ENCODE measurements at regions not wholly inside any gene's neighbourhood (a gene's known extent, or its start where the extent isn't known, plus 50 kb on each side); places are given as distances from the start of the nearest gene placed in this dataset.
"Not testable (repeated sequence)": the region's sequence is repeated elsewhere in the genome, so short reads cannot be mapped to it uniquely, and the experiment has no call there.

DNA sequence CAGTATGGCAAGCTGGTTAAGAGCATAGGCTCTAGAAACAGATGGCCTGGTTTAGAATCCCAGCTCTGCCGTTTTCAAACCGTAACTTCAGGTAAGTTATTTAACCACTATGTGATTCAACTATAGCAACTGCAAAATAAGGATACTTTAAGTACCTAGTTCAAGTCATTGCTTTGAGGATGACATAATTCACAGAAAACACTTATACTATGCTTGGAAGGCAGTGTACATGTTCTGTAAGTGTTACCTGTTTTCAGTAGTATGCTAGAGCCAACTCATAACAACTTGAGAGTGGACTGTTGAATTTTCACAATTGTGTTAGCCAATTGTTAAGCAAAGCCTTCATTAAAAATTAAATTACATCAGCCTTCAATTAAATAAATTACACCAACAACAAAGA is 134.8 kb upstream of the BEND6 start:
- no peak for DNase-seq (ENCODE audit: low spot score)
- Mint-ChIP-seq H3K4me1 (ENCODE audit: low read depth in 2 of 2) (no peaks in the 10 kb centered on the region), H3K9me3 (no peaks in the 10 kb centered on the region), H3K27me3 (no peaks in the 10 kb centered on the region), H3K4me3 (no peak overlapping the region), H3K27ac (no peak overlapping the region), H3K36me3 (no peaks in the 10 kb centered on the region)
- no peak for ATAC-seq

- Mint-ChIP-seq H3K27me3 (no peaks in the 10 kb centered on the region), H3K9me3 (no peaks in the 10 kb centered on the region), H3K27ac (no peak overlapping the region), H3K4me1 (ENCODE audit: low read depth in 2 of 2) (no peaks in the 10 kb centered on the region), H3K4me3 (no peak overlapping the region), H3K36me3 (no peaks in the 10 kb centered on the region)
- no peak for DNase-seq (ENCODE audit: low spot score)
- no peak for ATAC-seq
Observed at GRCh38 chr6:56819604-56820003, 135.3 kb upstream of the BEND6 start.

GRCh38 chr6:56816370-56816769 is 138.5 kb upstream of the BEND6 start:
- no peaks in the 10 kb centered on the region for H3K9me3 Mint-ChIP-seq
- no peaks in the 10 kb centered on the region for H3K27me3 Mint-ChIP-seq
- ATAC-seq (no peak), DNase-seq (ENCODE audit: low spot score) (no peak)
- H3K4me3 Mint-ChIP-seq = no peak overlapping the region
- H3K36me3 Mint-ChIP-seq = no peaks in the 10 kb centered on the region
- H3K4me1 Mint-ChIP-seq (ENCODE audit: low read depth in 2 of 2) = no peaks in the 10 kb centered on the region
- H3K27ac Mint-ChIP-seq = no peak overlapping the region

GRCh38 chr6:56815436-56815835 is 139.5 kb upstream of the BEND6 start:
- DNase-seq (ENCODE audit: low spot score) (no peak), ATAC-seq (no peak)
- H3K4me3 Mint-ChIP-seq = no peak overlapping the region
- no peaks in the 10 kb centered on the region for H3K4me1 Mint-ChIP-seq (ENCODE audit: low read depth in 2 of 2)
- H3K9me3 Mint-ChIP-seq = no peaks in the 10 kb centered on the region
- no peak overlapping the region for H3K27ac Mint-ChIP-seq
- no peaks in the 10 kb centered on the region for H3K36me3 Mint-ChIP-seq
- H3K27me3 Mint-ChIP-seq = no peaks in the 10 kb centered on the region

GRCh38 chr6:56814802-56815201 is 140.1 kb upstream of the BEND6 start:
- Mint-ChIP-seq H3K4me3 (no peak overlapping the region), H3K36me3 (no peaks in the 10 kb centered on the region), H3K27me3 (no peaks in the 10 kb centered on the region), H3K9me3 (no peaks in the 10 kb centered on the region), H3K4me1 (ENCODE audit: low read depth in 2 of 2) (no peaks in the 10 kb centered on the region), H3K27ac (no peak overlapping the region)
- no peak for ATAC-seq
- no peak for DNase-seq (ENCODE audit: low spot score)

GRCh38 chr6:56814308-56814707 is 140.6 kb upstream of the BEND6 start:
- H3K27me3 Mint-ChIP-seq = no peaks in the 10 kb centered on the region
- no peak overlapping the region for H3K4me3 Mint-ChIP-seq
- DNase-seq (ENCODE audit: low spot score) (no peak), ATAC-seq (no peak)
- no peaks in the 10 kb centered on the region for H3K9me3 Mint-ChIP-seq
- H3K36me3 Mint-ChIP-seq = no peaks in the 10 kb centered on the region
- no peaks in the 10 kb centered on the region for H3K4me1 Mint-ChIP-seq (ENCODE audit: low read depth in 2 of 2)
- H3K27ac Mint-ChIP-seq = no peak overlapping the region

GRCh38 chr6:56812851-56813250 is 142.1 kb upstream of the BEND6 start:
- H3K9me3 Mint-ChIP-seq; ATAC-seq; H3K36me3 Mint-ChIP-seq; H3K27ac Mint-ChIP-seq; H3K4me1 Mint-ChIP-seq (ENCODE audit: low read depth in 2 of 2); DNase-seq (ENCODE audit: low spot score); H3K27me3 Mint-ChIP-seq; H3K4me3 Mint-ChIP-seq: not testable (repeated sequence)

DNA sequence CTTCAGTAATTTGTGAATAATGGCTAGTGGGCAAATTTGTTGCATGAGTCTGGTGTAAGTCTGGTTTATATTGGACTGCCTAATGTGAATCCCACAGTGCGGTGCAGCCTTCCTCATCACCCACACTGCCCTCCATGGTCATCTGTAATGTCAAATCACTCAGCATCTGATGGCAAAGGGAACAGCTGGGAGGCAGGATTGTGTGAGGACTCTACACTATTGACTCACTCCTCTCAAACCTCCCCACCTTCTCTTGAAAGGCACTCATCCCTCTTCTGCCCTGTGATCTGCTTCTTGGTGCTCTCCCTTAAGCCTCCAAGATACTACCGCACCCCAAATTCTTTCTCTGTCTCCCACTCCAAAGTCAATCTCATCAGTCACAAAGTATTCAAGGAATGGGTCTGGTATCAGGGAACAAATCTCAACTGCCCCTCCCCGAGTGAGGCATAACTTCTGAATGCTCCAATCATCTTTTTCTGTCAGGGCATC is 146.0 kb upstream of the BEND6 start:
- H3K4me3 Mint-ChIP-seq = no peak overlapping the region
- no peaks in the 10 kb centered on the region for H3K9me3 Mint-ChIP-seq
- ATAC-seq = no peak
- H3K27me3 Mint-ChIP-seq = no peaks in the 10 kb centered on the region
- no peaks in the 10 kb centered on the region for H3K36me3 Mint-ChIP-seq
- no peak for DNase-seq (ENCODE audit: low spot score)
- H3K27ac Mint-ChIP-seq = no peak overlapping the region
- H3K4me1 Mint-ChIP-seq (ENCODE audit: low read depth in 2 of 2) = no peaks in the 10 kb centered on the region

DNA sequence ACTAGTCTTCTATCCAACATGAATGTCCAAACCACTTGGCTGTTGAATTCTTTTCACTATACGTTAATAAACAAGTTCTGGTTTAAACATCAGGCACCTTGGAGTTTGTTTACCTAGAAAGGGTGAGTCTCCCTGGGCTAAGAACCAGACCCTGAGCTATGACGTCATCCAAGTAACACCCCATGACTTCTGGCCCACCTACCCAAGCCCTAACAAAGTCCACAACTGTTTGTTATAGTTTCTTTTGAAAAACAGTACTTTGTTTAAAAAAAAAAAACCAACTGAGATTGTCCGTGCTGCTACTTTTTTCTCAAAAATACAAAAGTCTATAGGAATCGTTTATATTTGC is 146.9 kb upstream of the BEND6 start:
- Mint-ChIP-seq H3K27me3 (no peaks in the 10 kb centered on the region), H3K9me3 (no peaks in the 10 kb centered on the region), H3K36me3 (no peaks in the 10 kb centered on the region), H3K4me1 (ENCODE audit: low read depth in 2 of 2) (no peaks in the 10 kb centered on the region), H3K4me3 (no peak overlapping the region), H3K27ac (no peak overlapping the region)
- no peak for DNase-seq (ENCODE audit: low spot score)
- no peak for ATAC-seq

DNA sequence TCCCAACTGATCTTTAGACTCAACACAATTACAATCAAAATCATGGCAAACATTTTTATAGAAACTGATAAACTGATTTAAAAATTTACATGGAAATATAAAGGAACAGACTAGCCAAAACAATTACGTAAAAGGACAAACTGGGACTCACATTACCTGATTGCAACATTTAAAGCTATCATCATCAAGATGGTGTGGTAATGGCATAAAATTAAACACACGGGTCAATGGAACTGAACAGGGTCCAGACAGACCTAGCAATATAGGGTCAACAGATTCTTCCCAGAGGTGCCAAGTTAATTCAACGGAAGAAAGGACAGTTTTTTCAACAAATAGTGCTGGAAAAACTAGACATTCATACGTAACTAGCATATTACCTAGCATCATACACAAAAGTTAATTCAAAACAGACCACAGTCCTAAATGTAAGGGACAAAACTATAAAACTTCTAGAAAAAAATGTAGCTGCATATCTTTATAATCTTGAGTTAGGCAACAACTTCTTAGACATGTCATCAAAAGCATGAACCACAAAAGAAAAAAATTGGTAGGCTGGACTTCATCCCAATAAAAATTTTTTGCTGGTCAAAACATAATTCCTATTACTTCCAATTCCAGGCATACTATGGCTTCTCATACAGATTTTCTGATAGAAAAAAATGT is 147.4 kb upstream of the BEND6 start:
- ATAC-seq (no peak), DNase-seq (ENCODE audit: low spot score) (no peak)
- H3K4me3 Mint-ChIP-seq = no peak overlapping the region
- no peaks in the 10 kb centered on the region for H3K27me3 Mint-ChIP-seq
- no peaks in the 10 kb centered on the region for H3K9me3 Mint-ChIP-seq
- H3K36me3 Mint-ChIP-seq = no peaks in the 10 kb centered on the region
- H3K4me1 Mint-ChIP-seq (ENCODE audit: low read depth in 2 of 2) = no peaks in the 10 kb centered on the region
- no peak overlapping the region for H3K27ac Mint-ChIP-seq

DNA sequence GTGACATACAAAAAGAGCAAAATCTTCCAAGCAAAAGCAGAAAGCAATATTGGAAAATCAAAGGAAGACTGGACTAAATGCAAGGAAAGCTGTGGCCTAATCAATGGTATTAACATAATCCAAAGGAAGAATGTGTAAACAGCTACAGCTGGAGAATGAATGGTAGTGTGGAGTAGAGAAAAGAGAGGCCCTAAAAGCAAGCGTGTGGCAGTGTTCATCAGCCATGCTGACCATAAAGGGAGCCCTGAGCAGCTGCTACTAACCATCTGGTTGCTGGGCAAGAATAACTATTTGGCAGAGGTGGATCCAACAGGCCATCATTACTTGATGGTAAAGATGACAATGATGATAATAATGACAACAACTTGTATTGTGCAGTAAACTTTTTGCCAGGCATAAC is 148.5 kb upstream of the BEND6 start:
- ATAC-seq (no peak), DNase-seq (ENCODE audit: low spot score) (no peak)
- no peaks in the 10 kb centered on the region for H3K4me1 Mint-ChIP-seq (ENCODE audit: low read depth in 2 of 2)
- H3K4me3 Mint-ChIP-seq = no peak overlapping the region
- H3K27me3 Mint-ChIP-seq = no peaks in the 10 kb centered on the region
- H3K36me3 Mint-ChIP-seq = no peaks in the 10 kb centered on the region
- H3K27ac Mint-ChIP-seq = no peak overlapping the region
- no peaks in the 10 kb centered on the region for H3K9me3 Mint-ChIP-seq

GRCh38 chr6:56804996-56805395 is 149.9 kb upstream of the BEND6 start:
- no peak for DNase-seq (ENCODE audit: low spot score)
- H3K9me3 Mint-ChIP-seq = no peaks in the 10 kb centered on the region
- no peak for ATAC-seq
- H3K4me1 Mint-ChIP-seq (ENCODE audit: low read depth in 2 of 2) = no peaks in the 10 kb centered on the region
- no peak overlapping the region for H3K4me3 Mint-ChIP-seq
- no peak overlapping the region for H3K27ac Mint-ChIP-seq
- H3K36me3 Mint-ChIP-seq = no peaks in the 10 kb centered on the region
- no peaks in the 10 kb centered on the region for H3K27me3 Mint-ChIP-seq

DNA sequence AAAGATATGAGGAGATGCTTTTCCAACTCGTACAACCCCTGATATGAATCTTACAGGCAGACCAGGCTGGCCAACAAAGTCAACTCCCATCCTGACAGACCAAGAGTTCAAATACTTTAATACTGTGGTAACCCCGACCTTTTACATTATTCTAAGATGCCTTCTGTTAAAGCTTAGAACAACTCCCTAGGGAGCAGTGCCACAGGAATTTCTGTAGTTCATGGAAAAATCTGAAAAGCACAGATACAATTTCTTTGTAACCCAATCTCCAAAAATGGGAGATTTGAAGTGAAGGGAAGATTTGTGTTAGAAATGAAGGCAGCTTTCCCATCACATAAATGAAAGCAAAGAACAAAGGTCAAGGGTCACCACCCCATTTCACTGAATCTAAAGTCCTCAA is 151.3 kb upstream of the BEND6 start:
- no peaks in the 10 kb centered on the region for H3K36me3 Mint-ChIP-seq
- no peak for DNase-seq (ENCODE audit: low spot score)
- no peaks in the 10 kb centered on the region for H3K9me3 Mint-ChIP-seq
- no peaks in the 10 kb centered on the region for H3K27me3 Mint-ChIP-seq
- H3K4me1 Mint-ChIP-seq (ENCODE audit: low read depth in 2 of 2) = no peaks in the 10 kb centered on the region
- no peak overlapping the region for H3K27ac Mint-ChIP-seq
- no peak overlapping the region for H3K4me3 Mint-ChIP-seq
- ATAC-seq = no peak

GRCh38 chr6:56802584-56802983 is 152.3 kb upstream of the BEND6 start:
- Mint-ChIP-seq H3K4me3 (no peak overlapping the region), H3K27ac (no peak overlapping the region), H3K27me3 (no peaks in the 10 kb centered on the region), H3K36me3 (no peaks in the 10 kb centered on the region), H3K9me3 (no peaks in the 10 kb centered on the region), H3K4me1 (ENCODE audit: low read depth in 2 of 2) (no peaks in the 10 kb centered on the region)
- no peak for ATAC-seq
- no peak for DNase-seq (ENCODE audit: low spot score)

DNA sequence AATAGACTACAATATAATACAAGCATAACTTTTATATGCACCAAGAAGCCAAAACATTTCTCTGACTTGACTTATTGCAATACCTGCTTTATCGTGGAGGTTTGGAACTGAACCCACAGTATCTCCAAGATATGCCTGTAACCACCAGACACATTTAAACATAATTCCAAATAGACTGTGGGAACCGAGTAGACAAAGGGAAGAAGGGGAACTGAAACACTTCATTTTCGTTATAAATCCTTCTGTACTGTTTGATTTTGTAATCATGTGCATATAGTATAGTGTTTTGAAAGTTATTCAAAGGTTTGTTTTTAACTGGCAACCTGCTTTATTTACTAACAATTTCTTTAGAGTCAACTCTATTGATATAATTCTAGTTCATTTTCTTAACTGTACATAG is 154.9 kb upstream of the BEND6 start:
- H3K36me3 Mint-ChIP-seq = no peaks in the 10 kb centered on the region

More for the DNA sequence above, 154.9 kb upstream of the BEND6 start:
- Mint-ChIP-seq H3K27me3 (peaks cover 3 to 11% of the 10 kb centered on the region in 2 donors), H3K4me3 (no peak overlapping the region), H3K27ac (no peak overlapping the region), H3K9me3 (no peaks in the 10 kb centered on the region), H3K4me1 (ENCODE audit: low read depth in 2 of 2) (no peaks in the 10 kb centered on the region)
- DNase-seq (ENCODE audit: low spot score) = no peak
- no peak for ATAC-seq
